Calu3 (cell line): ENCODE measurements at regions not wholly inside any gene's neighbourhood (a gene's known extent, or its start where the extent isn't known, plus 50 kb on each side); places are given as distances from the start of the nearest gene placed in this dataset.

Experiments
- BruUV-seq: library from RNA; stranded (reverse); fragments of 400-500 nt; replicated peaks from 2 replicates; lab custom pipeline; 2021; lab: Mats Ljungman, UMichigan
- CTCF ChIA-PET: fragments of 300-600 bp; sonication (Branson Sonifier 250); formaldehyde crosslinking; loops from one replicate; lab custom pipeline; 2022; ENCODE audit warnings: antibody characterized with exemption; lab: Charles Lee
- DNase-seq: peaks from one replicate; pipeline ENCODE4 v3.0.0; 2022
- H3K27ac Mint-ChIP-seq: one replicate; pipeline ENCODE4 v1.8.0; 2022; ENCODE audit warnings: mixed read lengths; ENCODE audit not compliant: unreplicated experiment
- H3K27me3 Mint-ChIP-seq: one replicate; pipeline ENCODE4 v1.8.0; 2022; ENCODE audit warnings: mixed read lengths; ENCODE audit not compliant: unreplicated experiment
- H3K36me3 Mint-ChIP-seq: one replicate; pipeline ENCODE4 v1.8.0; 2022; ENCODE audit warnings: mild to moderate bottlenecking, moderate library complexity, mixed read lengths; ENCODE audit not compliant: insufficient read depth, unreplicated experiment
- H3K4me1 Mint-ChIP-seq: one replicate; pipeline ENCODE4 v1.8.0; 2022; ENCODE audit warnings: mild to moderate bottlenecking, low read depth, mixed read lengths; ENCODE audit not compliant: unreplicated experiment
- H3K4me3 Mint-ChIP-seq: one replicate; pipeline ENCODE4 v1.8.0; 2022; ENCODE audit warnings: mild to moderate bottlenecking, low read depth, moderate library complexity, mixed read lengths; ENCODE audit not compliant: unreplicated experiment
- H3K9me3 Mint-ChIP-seq: one replicate; pipeline ENCODE4 v1.8.0; 2022; ENCODE audit warnings: low read depth, mixed read lengths; ENCODE audit not compliant: unreplicated experiment
- intact Hi-C: fragments of 100-400 bp; cut with micrococcal nuclease; formaldehyde crosslinking; loops from one replicate; pipeline ENCODE4 v1.10.0; 2022; ENCODE audit not compliant: unreplicated experiment
- TF ChIP-seq, protein P1 (sequence below): fragments of 200-600 bp; IDR thresholded peaks from one replicate; pipeline ENCODE4 v1.8.0; 2022; ENCODE audit warnings: antibody characterized with exemption; ENCODE audit not compliant: unreplicated experiment

DNA sequence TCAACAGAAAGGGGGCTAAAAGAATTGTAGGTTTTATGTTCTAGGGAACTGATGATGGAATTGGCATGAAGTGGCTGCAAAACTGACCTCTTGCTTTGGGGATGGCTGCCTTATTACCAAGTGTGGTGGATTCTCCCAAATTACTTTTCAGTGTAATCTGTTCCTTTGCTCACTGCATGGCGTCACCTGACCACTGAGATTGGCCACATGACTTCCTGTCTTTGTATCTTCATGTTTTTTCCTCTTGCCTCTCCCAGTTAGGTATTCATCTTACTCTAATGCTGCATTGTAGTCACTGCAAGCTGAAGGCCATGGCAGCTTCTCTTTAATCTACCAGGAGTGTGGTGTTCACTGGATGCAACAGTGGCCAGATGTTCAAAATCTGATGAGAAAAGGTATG lies 257.7 kb upstream of the TNP1 start:
- DNase-seq: no peak
- Mint-ChIP-seq H3K36me3 (no peaks in the 10 kb centered on the region), H3K27me3 (no peaks in the 10 kb centered on the region), H3K4me1 (no peaks in the 10 kb centered on the region), H3K4me3 (no peak overlapping the region), H3K27ac (no peak overlapping the region), H3K9me3 (peaks cover 3% of the 10 kb centered on the region)
- TF ChIP-seq, protein P1, sequence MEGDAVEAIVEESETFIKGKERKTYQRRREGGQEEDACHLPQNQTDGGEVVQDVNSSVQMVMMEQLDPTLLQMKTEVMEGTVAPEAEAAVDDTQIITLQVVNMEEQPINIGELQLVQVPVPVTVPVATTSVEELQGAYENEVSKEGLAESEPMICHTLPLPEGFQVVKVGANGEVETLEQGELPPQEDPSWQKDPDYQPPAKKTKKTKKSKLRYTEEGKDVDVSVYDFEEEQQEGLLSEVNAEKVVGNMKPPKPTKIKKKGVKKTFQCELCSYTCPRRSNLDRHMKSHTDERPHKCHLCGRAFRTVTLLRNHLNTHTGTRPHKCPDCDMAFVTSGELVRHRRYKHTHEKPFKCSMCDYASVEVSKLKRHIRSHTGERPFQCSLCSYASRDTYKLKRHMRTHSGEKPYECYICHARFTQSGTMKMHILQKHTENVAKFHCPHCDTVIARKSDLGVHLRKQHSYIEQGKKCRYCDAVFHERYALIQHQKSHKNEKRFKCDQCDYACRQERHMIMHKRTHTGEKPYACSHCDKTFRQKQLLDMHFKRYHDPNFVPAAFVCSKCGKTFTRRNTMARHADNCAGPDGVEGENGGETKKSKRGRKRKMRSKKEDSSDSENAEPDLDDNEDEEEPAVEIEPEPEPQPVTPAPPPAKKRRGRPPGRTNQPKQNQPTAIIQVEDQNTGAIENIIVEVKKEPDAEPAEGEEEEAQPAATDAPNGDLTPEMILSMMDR: no peak
- CTCF ChIA-PET: no interaction called here
- intact Hi-C loops: no loop called here
- BruUV-seq: no TSS peak

GRCh38 chr2:217116610-217117009 lies 256.7 kb upstream of the TNP1 start:
- no peak for DNase-seq
- no TSS peak for BruUV-seq
- CTCF ChIA-PET: no interaction called here
- intact Hi-C loops: no loop called here
- Mint-ChIP-seq H3K36me3 (no peaks in the 10 kb centered on the region), H3K4me3 (no peak overlapping the region), H3K27ac (no peak overlapping the region), H3K27me3 (no peaks in the 10 kb centered on the region), H3K9me3 (peaks cover 3% of the 10 kb centered on the region), H3K4me1 (no peaks in the 10 kb centered on the region)
- TF ChIP-seq, protein P1: no peak

- intact Hi-C loops: no loop called here
- Mint-ChIP-seq H3K27me3 (no peaks in the 10 kb centered on the region), H3K9me3 (no peaks in the 10 kb centered on the region), H3K27ac (no peak overlapping the region), H3K36me3 (no peaks in the 10 kb centered on the region), H3K4me3 (no peak overlapping the region), H3K4me1 (no peaks in the 10 kb centered on the region)
- TF ChIP-seq, protein P1: no peak
- CTCF ChIA-PET: no interaction called here
- no peak for DNase-seq
- BruUV-seq: no TSS peak
Observed at GRCh38 chr2:217114117-217114516, 254.3 kb upstream of the TNP1 start.

DNA sequence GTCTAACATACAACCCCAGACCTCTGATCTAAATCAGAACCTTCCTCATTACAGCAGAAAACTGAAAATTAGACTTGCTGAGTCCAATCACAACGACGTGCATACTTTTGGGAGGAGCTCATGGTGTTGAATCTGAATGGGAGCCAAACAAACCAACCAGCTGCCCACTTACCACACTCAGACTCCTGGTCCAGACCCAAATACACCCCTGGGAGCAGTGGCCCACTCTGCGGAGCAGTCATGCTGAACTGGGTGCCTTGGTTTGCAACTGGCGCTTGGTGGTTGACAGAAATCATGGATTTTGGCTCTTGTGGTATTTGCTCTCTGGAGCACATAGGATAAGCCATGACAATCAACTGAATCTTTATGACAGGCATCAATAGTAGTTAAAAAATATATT lies 253.6 kb upstream of the TNP1 start:
- H3K27ac Mint-ChIP-seq: no peak overlapping the region
- H3K27me3 Mint-ChIP-seq: no peaks in the 10 kb centered on the region
- no TSS peak for BruUV-seq
- TF ChIP-seq, protein P1: no peak
- H3K36me3 Mint-ChIP-seq: no peaks in the 10 kb centered on the region
- no peak overlapping the region for H3K4me3 Mint-ChIP-seq
- CTCF ChIA-PET: no interaction called here
- no peaks in the 10 kb centered on the region for H3K9me3 Mint-ChIP-seq
- no peak for DNase-seq
- peaks cover 2% of the 10 kb centered on the region for H3K4me1 Mint-ChIP-seq
- intact Hi-C loops: no loop called here
